IMR-90 (cell line): ENCODE measurements at regions not wholly inside any gene's neighbourhood (a gene's known extent, or its start where the extent isn't known, plus 50 kb on each side); places are given as distances from the start of the nearest gene placed in this dataset.

Source experiments
- ATAC-seq: fragments of 200-7000 bp; cut with Tn5 transposase; 2 replicates; pipeline ENCODE4 v1.9.1; 2020; ENCODE audit warnings: low read depth, mild to moderate bottlenecking, moderate library complexity
- BruUV-seq: library from RNA; stranded (reverse); fragments of 400-500 nt; replicated peaks from 2 replicates; lab custom pipeline; 2021; lab: Mats Ljungman, UMichigan
- CTCF ChIA-PET: fragments of 300-600 bp; formaldehyde crosslinking; extraction: SDS; loops from one replicate; lab custom pipeline; 2021; ENCODE audit warnings: antibody characterized with exemption; lab: Yijun Ruan, JAX
- POLR2A ChIA-PET: fragments of 300-600 bp; sonication (Branson Sonifier 250); formaldehyde crosslinking; loops from one replicate; lab custom pipeline; 2022; ENCODE audit warnings: antibody characterized with exemption; ENCODE audit not compliant: unreplicated experiment; lab: Charles Lee
- DNase-seq: peaks from one replicate; pipeline ENCODE4 v3.0.0; 2013
- H2AFZ ChIP-seq: replicated peaks from 2 replicates; pipeline ENCODE3; 2013; ENCODE audit warnings: low read length, mild to moderate bottlenecking; ENCODE audit not compliant: poor library complexity
- H2AK5ac ChIP-seq: 2 replicates; pipeline ENCODE4 v1.6.1; 2013; ENCODE audit warnings: low read depth, low read length, inconsistent platforms
- H2AK9ac ChIP-seq: replicated peaks from 2 replicates; pipeline ENCODE3; 2013; ENCODE audit warnings: mild to moderate bottlenecking, low read depth, low read length, moderate library complexity; ENCODE audit not compliant: poor library complexity
- H2BK120ac ChIP-seq: 2 replicates; pipeline ENCODE4 v1.6.1; 2013; ENCODE audit warnings: low read depth, low read length, inconsistent platforms
- H2BK15ac ChIP-seq: 3 replicates; pipeline ENCODE4 v1.6.1; 2013; ENCODE audit warnings: low read depth, low read length, inconsistent platforms
- H2BK20ac ChIP-seq: 2 replicates; pipeline ENCODE4 v1.6.1; 2013; ENCODE audit warnings: low read depth, mild to moderate bottlenecking, inconsistent platforms, low read length, moderate library complexity
- H2BK5ac ChIP-seq: 2 replicates; pipeline ENCODE4 v1.6.1; 2013; ENCODE audit warnings: mild to moderate bottlenecking, low read depth, low read length, inconsistent platforms; ENCODE audit not compliant: poor library complexity, severe bottlenecking
- H3K14ac ChIP-seq: replicated peaks from 2 replicates; pipeline ENCODE4 v1.6.1; 2013; ENCODE audit warnings: low read depth, low read length, inconsistent platforms
- H3K18ac ChIP-seq: 2 replicates; pipeline ENCODE4 v1.6.1; 2013; ENCODE audit warnings: low read depth, low read length, control low read depth
- H3K23ac ChIP-seq: 2 replicates; pipeline ENCODE4 v1.6.1; 2013; ENCODE audit warnings: low read depth, low read length, inconsistent platforms
- H3K27ac ChIP-seq: 2 replicates; pipeline ENCODE4 v1.5.1; 2013; ENCODE audit warnings: mild to moderate bottlenecking, control low read depth, low read length; ENCODE audit not compliant: insufficient read depth
- H3K27me3 ChIP-seq: 2 replicates; pipeline ENCODE4 v1.6.1; 2013; ENCODE audit warnings: low read length; ENCODE audit not compliant: control insufficient read depth, insufficient read depth
- H3K36me3 ChIP-seq: 2 replicates; pipeline ENCODE4 v1.6.1; 2013; ENCODE audit warnings: low read length, mixed read lengths; ENCODE audit not compliant: control insufficient read depth, insufficient read depth
- H3K4ac ChIP-seq: 2 replicates; pipeline ENCODE4 v1.6.1; 2013; ENCODE audit warnings: low read depth, low read length, inconsistent platforms
- H3K4me1 ChIP-seq: 2 replicates; pipeline ENCODE4 v1.6.1; 2013; ENCODE audit warnings: low read length, mixed read lengths; ENCODE audit not compliant: control insufficient read depth, insufficient read depth
- H3K4me2 ChIP-seq: 2 replicates; pipeline ENCODE4 v1.6.1; 2013; ENCODE audit warnings: low read depth, mild to moderate bottlenecking, control low read depth, low read length, moderate library complexity
- H3K4me3 ChIP-seq: 2 replicates; pipeline ENCODE4 v1.5.1; 2013; ENCODE audit warnings: low read depth, mild to moderate bottlenecking, control low read depth, low read length, moderate library complexity; ENCODE audit not compliant: insufficient read depth
- H3K56ac ChIP-seq: 2 replicates; pipeline ENCODE4 v1.6.1; 2013; ENCODE audit warnings: low read length, inconsistent platforms; ENCODE audit not compliant: insufficient read depth; ENCODE audit errors: extremely low read depth
- H3K79me1 ChIP-seq, 2 experiments: 2 replicates each; pipeline ENCODE4 v1.6.1; 2013; ENCODE audit warnings: low read length in 2 of 2, inconsistent platforms in 1 of 2, low read depth in 1 of 2
- H3K9ac ChIP-seq: 2 replicates; pipeline ENCODE4 v1.6.1; 2013; ENCODE audit warnings: low read depth, low read length, control low read depth
- H3K9me1 ChIP-seq: 2 replicates; pipeline ENCODE4 v1.6.1; 2013; ENCODE audit warnings: low read length, inconsistent platforms; ENCODE audit not compliant: insufficient read depth
- H3K9me3 ChIP-seq: 2 replicates; pipeline ENCODE4 v1.6.1; 2013; ENCODE audit warnings: low read length; ENCODE audit not compliant: control insufficient read depth, insufficient read depth
- H4K20me1 ChIP-seq: 2 replicates; pipeline ENCODE4 v1.6.1; 2013; ENCODE audit warnings: low read length, inconsistent platforms; ENCODE audit not compliant: insufficient read depth
- H4K5ac ChIP-seq: 2 replicates; pipeline ENCODE4 v1.6.1; 2013; ENCODE audit warnings: mild to moderate bottlenecking, low read depth, low read length, control low read depth
- H4K8ac ChIP-seq, 2 experiments: 2 replicates each; pipeline ENCODE4 v1.6.1; 2013; ENCODE audit warnings: low read depth in 2 of 2, low read length in 2 of 2, control low read depth in 1 of 2, inconsistent platforms in 1 of 2
- H4K91ac ChIP-seq: 2 replicates; pipeline ENCODE4 v1.6.1; 2013; ENCODE audit warnings: low read depth, low read length, inconsistent platforms; ENCODE audit not compliant: insufficient read depth
- CTCF ChIP-seq: conservative IDR thresholded peaks from 2 replicates; pipeline ENCODE4 v1.5.1; 2012; ENCODE audit warnings: mild to moderate bottlenecking, low read depth, low read length, improper control_type of control experiment
- RAD21 ChIP-seq: IDR thresholded peaks from 2 replicates; pipeline ENCODE4 v1.6.1; 2012; ENCODE audit warnings: low read length, improper control_type of control experiment
- WGBS, 2 experiments: methylation state at CpG; one replicate each; pipeline versions ENCODE4 v1.1.5 to v1.1.7; 2013; ENCODE audit warnings: missing lambda C conversion rate in 2 of 2; ENCODE audit not compliant: insufficient read length in 1 of 2; ENCODE audit errors: extremely low coverage in 2 of 2; 5-methylcytosine and 5-hydroxymethylcytosine counted together
- dilution Hi-C: fragments of 300-500 bp; cut with HindIII; formaldehyde crosslinking; loops from one replicate; pipeline ENCODE4 v1.14.3; 2018; ENCODE audit warnings: low sequenced_read_pairs; ENCODE audit not compliant: unreplicated experiment
- in situ Hi-C: fragments of 300-500 bp; cut with MboI; formaldehyde crosslinking; loops from 3 replicates; pipeline ENCODE4 v1.14.3; 2019; ENCODE audit warnings: low sequenced_read_pairs, inconsistent platforms, mixed read lengths
- intact Hi-C: fragments of 100-400 bp; cut with micrococcal nuclease; formaldehyde crosslinking; loops from 2 replicates; pipeline ENCODE4 v1.10.0; 2022

DNA sequence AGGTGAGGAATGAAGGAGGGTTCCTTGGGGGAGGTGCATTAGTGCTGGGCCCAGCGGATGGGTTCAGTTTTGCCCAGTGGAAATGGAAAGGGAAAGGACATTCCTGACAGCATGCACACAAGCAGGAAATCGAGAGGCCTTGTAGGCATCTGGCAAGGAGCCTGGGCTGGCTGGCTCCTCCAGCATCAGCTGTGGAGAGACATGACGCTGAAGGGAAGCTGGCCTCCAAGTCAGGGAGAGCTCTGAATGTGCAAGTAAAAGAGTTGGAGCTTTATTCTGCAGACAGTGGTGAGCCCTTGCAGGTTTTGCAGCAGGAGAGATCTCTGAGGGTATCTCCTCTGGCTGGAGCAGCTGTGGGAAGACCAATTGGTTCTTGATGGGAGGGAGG is 154.3 kb downstream of the MRPL14 start:
- POLR2A ChIA-PET = no interaction called here
- no peak overlapping the region for H3K4me3 ChIP-seq
- peak overlapping the region; percentile 68 for H2BK20ac ChIP-seq
- DNase-seq (peak; percentile 95), ATAC-seq (peak; percentile 83)
- peak overlapping the region; percentile 78; the same call in 2 of the 3 replicates for H2BK15ac ChIP-seq
- intact Hi-C loops (loop anchor here (2.0 kb wide), 1 partner anchor 18 kb away; no protein-coding TSS in a partner anchor), dilution Hi-C loops (no loop called here), in situ Hi-C loops (no loop called here)
- peak overlapping the region; percentile 43; the same call in 1 of the 2 replicates for H3K56ac ChIP-seq
- 10% methylated on average over 2 of the region's 3 CpGs; no CpG with 5 or more reads in 1 of the 2 experiments for WGBS, 2 experiments
- no peak for TF ChIP-seq CTCF
- TF ChIP-seq RAD21 = no peak; the same call in 1 of the 2 replicates
- peak overlapping the region; percentile 84 for H2BK120ac ChIP-seq
- H3K14ac ChIP-seq = peak overlapping the region; percentile 64
- peaks cover 23% of the 10 kb centered on the region for H3K4me1 ChIP-seq
- peak overlapping the region; percentile 81 to 88; a peak in 3 of 4 replicates for H4K8ac ChIP-seq
- no TSS peak for BruUV-seq
- H2AK9ac ChIP-seq = peak overlapping the region; percentile 74
- peak overlapping the region; percentile 24 for H3K18ac ChIP-seq
- H3K27me3 ChIP-seq = no peaks in the 10 kb centered on the region
- H3K79me1 ChIP-seq = no peaks in the 10 kb centered on the region
- H3K23ac ChIP-seq = peak overlapping the region; percentile 21; the same call in 1 of the 2 replicates
- no peak overlapping the region; the same call in 1 of the 2 replicates for H2AK5ac ChIP-seq
- peak overlapping the region; percentile 83 for H2AFZ ChIP-seq
- no peaks in the 10 kb centered on the region for H4K20me1 ChIP-seq
- CTCF ChIA-PET = no interaction called here
- H4K91ac ChIP-seq = peak overlapping the region; percentile 79
- H4K5ac ChIP-seq = peak overlapping the region; percentile 36
- H3K9me1 ChIP-seq = peaks cover 11% of the 10 kb centered on the region; the same call in 1 of the 2 replicates
- H3K9me3 ChIP-seq = peaks cover 4% of the 10 kb centered on the region; the same call in 1 of the 2 replicates
- peak overlapping the region; percentile 64 for H3K27ac ChIP-seq
- H3K4ac ChIP-seq = peak overlapping the region; percentile 79
- no peak overlapping the region; the same call in 1 of the 2 replicates for H3K4me2 ChIP-seq
- peak overlapping the region; percentile 63 for H2BK5ac ChIP-seq
- H3K36me3 ChIP-seq = no peaks in the 10 kb centered on the region
- peak overlapping the region; percentile 26 for H3K9ac ChIP-seq
